Forelimb muscle (tissue), 1 donor: ENCODE measurements at regions not wholly inside any gene's neighbourhood (a gene's known extent, or its start where the extent isn't known, plus 50 kb on each side); places are given as distances from the start of the nearest gene placed in this dataset.

Experiments used
- DNase-seq: peaks from one replicate; pipeline ENCODE4 v3.0.0-alpha.2; 2013; ENCODE audit warnings: low read depth

- DNase-seq, result no peak
These were observed 70.4 kb upstream of the C15orf39 start for GRCh38 chr15:75131269-75131643.

DNA sequence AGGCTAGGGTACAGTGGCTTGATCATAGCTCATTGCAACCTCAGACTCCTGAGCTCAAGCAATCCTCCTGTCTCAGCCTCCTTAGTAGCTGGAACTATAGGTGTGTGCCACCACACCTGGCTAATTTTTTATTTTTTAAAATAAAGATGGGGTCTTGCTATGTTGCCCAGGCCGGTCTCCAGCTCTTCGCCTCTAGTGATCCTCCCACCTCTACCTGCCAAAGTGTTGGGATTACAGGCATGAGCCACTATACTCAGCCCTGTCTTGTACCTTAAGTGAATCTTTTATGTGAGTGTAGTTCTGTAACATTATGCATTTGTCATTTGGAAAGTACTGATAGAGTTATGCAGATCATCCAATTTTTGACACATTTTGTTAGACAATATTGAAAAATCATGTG lies 66.9 kb upstream of the C15orf39 start:
- DNase-seq, result no peak

- no peak for DNase-seq
These were observed 65.6 kb upstream of the C15orf39 start for GRCh38 chr15:75136118-75136517.

DNA sequence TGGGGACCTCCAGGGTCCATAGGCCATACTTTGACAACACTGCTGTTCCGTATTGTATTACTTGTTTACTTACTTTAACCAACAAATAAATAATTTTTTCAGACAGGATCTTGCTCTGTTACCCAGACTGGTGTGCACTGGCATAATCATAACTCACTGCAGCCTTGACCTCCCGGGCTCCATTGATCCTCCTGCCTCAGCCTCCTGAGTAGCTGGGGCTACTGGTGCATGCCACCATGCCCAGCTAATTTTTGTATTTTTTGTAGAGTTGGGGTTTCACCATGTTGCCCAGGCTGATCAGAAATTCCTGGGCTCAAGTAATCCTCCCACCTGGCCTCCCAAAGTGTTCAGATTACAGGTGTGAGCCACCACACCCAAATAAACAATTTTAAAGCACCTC lies 64.9 kb upstream of the C15orf39 start:
- no peak for DNase-seq

- no peak for DNase-seq
These were observed 63.4 kb upstream of the C15orf39 start for GRCh38 chr15:75138016-75138999.

DNA sequence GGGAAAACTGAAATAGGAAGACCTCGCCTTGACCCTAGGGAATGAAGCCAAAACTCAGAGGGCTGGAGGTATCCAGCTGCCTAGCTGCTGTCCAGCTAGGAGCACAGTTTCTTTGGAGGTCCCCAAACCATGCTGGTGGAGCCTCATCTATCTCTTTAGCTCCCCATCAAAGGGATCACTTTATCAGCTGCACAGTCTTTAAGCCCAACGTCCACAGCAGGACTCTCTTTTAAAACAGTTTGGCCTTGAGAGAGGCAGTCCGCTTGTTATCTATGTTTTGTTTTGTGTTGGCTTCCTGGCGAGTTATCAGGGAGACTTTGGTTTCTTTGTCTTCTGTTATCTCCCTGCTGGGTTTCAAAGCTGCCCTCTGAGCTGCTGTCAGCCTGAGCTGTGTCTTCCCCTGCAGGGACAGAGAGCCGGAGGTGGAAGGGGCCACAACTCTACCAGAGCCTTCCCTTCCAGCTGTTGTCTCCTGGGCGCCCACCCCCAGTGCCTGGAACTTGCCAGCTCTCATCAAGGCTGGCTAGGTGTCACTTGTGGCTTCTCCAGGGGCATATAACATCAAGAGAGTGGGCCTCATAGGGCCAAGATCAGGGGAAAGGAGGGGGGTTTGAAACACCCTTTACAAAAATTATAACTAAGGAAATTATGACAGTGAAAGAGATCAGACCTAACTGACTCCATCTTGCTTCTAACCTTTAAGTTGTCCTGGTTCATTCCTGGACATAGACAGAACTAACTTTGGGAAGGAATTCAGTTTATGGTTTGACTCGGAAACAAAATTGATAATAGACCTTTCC lies 61.4 kb upstream of the C15orf39 start:
- DNase-seq, result no peak

DNA sequence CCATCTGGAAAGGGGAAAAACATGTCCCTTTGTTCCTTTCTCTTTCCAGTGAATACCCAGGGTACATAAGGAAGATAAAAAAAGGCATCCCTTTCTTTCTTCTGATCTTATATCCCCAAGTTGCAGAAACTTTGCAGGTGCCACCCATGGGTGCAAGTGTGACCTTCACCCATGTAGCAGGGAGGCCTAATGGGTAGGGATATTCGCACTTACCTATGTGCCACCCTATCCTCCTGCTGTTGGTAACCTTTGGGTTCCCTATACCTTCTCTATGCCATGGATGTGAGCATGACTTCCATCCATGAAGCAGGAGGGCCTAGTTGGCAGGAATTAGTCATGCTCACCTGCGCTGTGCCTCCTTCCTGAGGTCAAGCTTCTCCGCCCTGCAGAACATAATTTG lies 59.2 kb upstream of the C15orf39 start:
- DNase-seq, result no peak

- DNase-seq, result no peak
These were observed 57.8 kb upstream of the C15orf39 start for GRCh38 chr15:75143738-75144334.

DNA sequence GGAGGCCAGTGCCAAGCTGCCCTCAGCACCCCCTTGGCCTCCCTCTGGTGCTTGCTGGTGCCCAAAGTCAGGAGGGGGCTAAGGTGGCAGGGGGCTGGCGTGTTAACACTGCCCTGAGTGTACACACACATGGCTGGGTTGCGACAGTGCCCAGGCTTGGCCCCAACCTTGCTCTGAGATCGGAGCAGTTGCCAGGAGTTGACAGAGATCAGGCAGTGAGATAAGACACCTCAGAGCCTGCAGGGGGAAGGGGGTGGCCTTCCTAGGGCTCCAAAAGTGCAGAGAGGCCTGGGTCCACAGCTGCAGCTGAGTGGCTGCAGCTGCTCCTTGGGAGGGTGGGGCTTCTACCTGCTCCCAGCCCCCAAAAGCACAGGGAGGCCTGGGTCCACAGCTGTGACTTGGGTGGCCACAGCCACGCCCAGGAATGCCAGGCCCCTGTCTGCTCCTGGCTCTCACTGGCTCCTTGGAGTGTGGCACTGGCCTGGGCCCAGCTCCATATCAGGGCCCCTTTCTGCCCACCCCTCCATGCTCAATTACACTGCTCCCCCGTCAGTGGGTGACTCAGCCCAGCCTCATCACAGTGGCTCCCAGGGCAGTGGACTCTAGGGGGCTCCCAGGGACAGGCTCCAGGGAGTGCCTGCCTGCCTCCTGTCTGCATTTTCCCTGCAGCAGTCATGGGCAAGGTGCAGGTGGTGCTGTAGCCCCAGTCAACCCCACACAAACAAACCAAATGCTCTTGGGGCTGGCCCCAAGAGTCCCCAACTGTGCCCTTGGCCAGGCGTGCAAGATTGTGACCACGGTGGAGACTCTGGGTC lies 56.4 kb upstream of the C15orf39 start:
- DNase-seq, result no peak

- no peak for DNase-seq
These were observed 53.4 kb upstream of the C15orf39 start for GRCh38 chr15:75148280-75148679.

DNA sequence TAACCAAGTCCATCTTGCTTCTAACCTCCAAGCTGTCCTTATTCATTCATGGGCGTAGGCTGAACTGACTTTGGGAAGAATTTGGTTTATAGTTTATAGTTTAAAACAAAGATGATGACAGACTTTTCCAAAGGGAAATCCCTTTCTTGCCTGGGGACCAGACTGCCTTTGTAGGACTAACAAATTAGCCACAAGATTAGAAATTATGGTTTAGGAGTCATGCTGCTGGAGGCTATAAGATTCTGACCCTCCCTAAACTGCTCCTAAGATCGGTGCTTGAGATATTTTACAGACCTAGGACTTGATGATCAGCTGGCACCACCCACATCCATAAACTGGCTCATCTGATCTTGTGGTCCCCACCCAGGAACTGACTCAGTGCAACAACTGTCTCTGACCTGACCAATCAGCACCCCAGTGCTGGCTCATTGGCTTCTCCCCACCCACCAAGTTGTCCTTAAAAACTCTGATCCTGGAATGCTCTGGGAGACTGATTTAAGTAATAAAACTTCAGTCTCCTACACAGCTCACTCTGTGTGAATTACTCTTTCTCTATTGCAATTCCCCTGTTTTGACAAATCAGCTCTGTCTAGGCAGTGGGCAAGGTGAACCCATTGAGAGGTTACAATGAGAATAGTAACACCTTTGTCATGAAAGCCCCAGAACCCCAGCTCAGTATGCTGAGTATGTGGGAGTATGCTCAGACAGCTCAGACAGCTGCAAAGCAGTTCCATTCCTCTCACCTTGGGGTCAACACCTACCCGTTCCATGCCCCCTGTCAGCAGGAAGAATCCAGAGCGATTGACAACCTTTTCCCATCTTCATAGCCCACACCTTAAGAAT lies 51.6 kb upstream of the C15orf39 start:
- DNase-seq, result no peak

GRCh38 chr15:75151214-75152128 lies 50.2 kb upstream of the C15orf39 start:
- no peak for DNase-seq
